ENCODE measurements at regions not wholly inside any gene's neighbourhood (a gene's known extent, or its start where the extent isn't known, plus 50 kb on each side); places are given as distances from the start of the nearest gene placed in this dataset.
"Not testable (repeated sequence)": the region's sequence is repeated elsewhere in the genome, so short reads cannot be mapped to it uniquely, and the experiment has no call there.

GRCh38 chr10:27391325-27391724 lies 112.8 kb upstream of the RAB18 start:
- WGBS (ENCODE audit: insufficient coverage), result 100% methylated on average over 1 of the region's 1 CpG
- H3K4me3 ChIP-seq (ENCODE audit: low read length), result no peak overlapping the region
- no peaks in the 10 kb centered on the region for H3K27me3 ChIP-seq (ENCODE audit: control insufficient read depth, insufficient read depth, low read length)
- DNase-seq, result no peak
- no peaks in the 10 kb centered on the region for H3K4me1 ChIP-seq (ENCODE audit: control insufficient read depth, insufficient read depth, low read length)
- no peaks in the 10 kb centered on the region for H3K9me3 ChIP-seq (replicated peaks; ENCODE audit: control insufficient read depth, low read depth, low read length)
- no peak overlapping the region for H3K27ac ChIP-seq (ENCODE audit: low read length)
- H3K36me3 ChIP-seq (ENCODE audit: control insufficient read depth, insufficient read depth, low read length), result no peaks in the 10 kb centered on the region

GRCh38 chr10:27390681-27391080 lies 113.4 kb upstream of the RAB18 start:
- DNase-seq, result no peak
- H3K9me3 ChIP-seq (replicated peaks; ENCODE audit: control insufficient read depth, low read depth, low read length), result no peaks in the 10 kb centered on the region
- WGBS (ENCODE audit: insufficient coverage), result no CpG with 5 or more reads among the region's 1 CpG
- no peaks in the 10 kb centered on the region for H3K4me1 ChIP-seq (ENCODE audit: control insufficient read depth, insufficient read depth, low read length)
- no peaks in the 10 kb centered on the region for H3K36me3 ChIP-seq (ENCODE audit: control insufficient read depth, insufficient read depth, low read length)
- H3K4me3 ChIP-seq (ENCODE audit: low read length), result no peak overlapping the region
- no peaks in the 10 kb centered on the region for H3K27me3 ChIP-seq (ENCODE audit: control insufficient read depth, insufficient read depth, low read length)
- no peak overlapping the region for H3K27ac ChIP-seq (ENCODE audit: low read length)

GRCh38 chr10:27388761-27389399 lies 115.2 kb upstream of the RAB18 start:
- H3K4me1 ChIP-seq (ENCODE audit: control insufficient read depth, insufficient read depth, low read length), result no peaks in the 10 kb centered on the region
- H3K27ac ChIP-seq (ENCODE audit: low read length), result no peak overlapping the region
- 70% methylated on average over 4 of the region's 4 CpGs for WGBS (ENCODE audit: insufficient coverage)
- H3K4me3 ChIP-seq (ENCODE audit: low read length), result no peak overlapping the region
- H3K27me3 ChIP-seq (ENCODE audit: control insufficient read depth, insufficient read depth, low read length), result no peaks in the 10 kb centered on the region
- no peaks in the 10 kb centered on the region for H3K9me3 ChIP-seq (replicated peaks; ENCODE audit: control insufficient read depth, low read depth, low read length)
- no peaks in the 10 kb centered on the region for H3K36me3 ChIP-seq (ENCODE audit: control insufficient read depth, insufficient read depth, low read length)
- DNase-seq, result no peak

- Histone ChIP-seq H3K36me3 (ENCODE audit: control insufficient read depth, insufficient read depth, low read length) (no peaks in the 10 kb centered on the region), H3K9me3 (replicated peaks; ENCODE audit: control insufficient read depth, low read depth, low read length) (no peaks in the 10 kb centered on the region), H3K27ac (ENCODE audit: low read length) (no peak overlapping the region), H3K4me3 (ENCODE audit: low read length) (no peak overlapping the region), H3K27me3 (ENCODE audit: control insufficient read depth, insufficient read depth, low read length) (no peaks in the 10 kb centered on the region), H3K4me1 (ENCODE audit: control insufficient read depth, insufficient read depth, low read length) (no peaks in the 10 kb centered on the region)
- WGBS (ENCODE audit: insufficient coverage), result 83% methylated on average over 1 of the region's 5 CpGs
- DNase-seq, result no peak
Measured at GRCh38 chr10:27383595-27384542, 120.2 kb upstream of the RAB18 start.

GRCh38 chr10:27382176-27382575 lies 121.9 kb upstream of the RAB18 start:
- WGBS (ENCODE audit: insufficient coverage), result no CpG with 5 or more reads among the region's 3 CpGs
- H3K27me3 ChIP-seq (ENCODE audit: control insufficient read depth, insufficient read depth, low read length), result no peaks in the 10 kb centered on the region
- peak; percentile 82 for DNase-seq

GRCh38 chr10:27380929-27381358 lies 123.2 kb upstream of the RAB18 start:
- H3K27me3 ChIP-seq (ENCODE audit: control insufficient read depth, insufficient read depth, low read length), result no peaks in the 10 kb centered on the region
- no peak overlapping the region for H3K27ac ChIP-seq (ENCODE audit: low read length)

More at GRCh38 chr10:27382176-27382575, 121.9 kb upstream of the RAB18 start:
- no peaks in the 10 kb centered on the region for H3K36me3 ChIP-seq (ENCODE audit: control insufficient read depth, insufficient read depth, low read length)
- no peak overlapping the region for H3K27ac ChIP-seq (ENCODE audit: low read length)
- no peaks in the 10 kb centered on the region for H3K9me3 ChIP-seq (replicated peaks; ENCODE audit: control insufficient read depth, low read depth, low read length)
- H3K4me3 ChIP-seq (ENCODE audit: low read length), result no peak overlapping the region
- no peaks in the 10 kb centered on the region for H3K4me1 ChIP-seq (ENCODE audit: control insufficient read depth, insufficient read depth, low read length)

GRCh38 chr10:27379041-27379440 lies 125.1 kb upstream of the RAB18 start:
- H3K4me3 ChIP-seq (ENCODE audit: low read length); DNase-seq; H3K36me3 ChIP-seq (ENCODE audit: control insufficient read depth, insufficient read depth, low read length); H3K9me3 ChIP-seq (replicated peaks; ENCODE audit: control insufficient read depth, low read depth, low read length); H3K27me3 ChIP-seq (ENCODE audit: control insufficient read depth, insufficient read depth, low read length); H3K4me1 ChIP-seq (ENCODE audit: control insufficient read depth, insufficient read depth, low read length); H3K27ac ChIP-seq (ENCODE audit: low read length): not testable (repeated sequence)
- WGBS (ENCODE audit: insufficient coverage), result no CpG with 5 or more reads among the region's 2 CpGs

More at GRCh38 chr10:27380929-27381358, 123.2 kb upstream of the RAB18 start:
- 68% methylated on average over 2 of the region's 6 CpGs for WGBS (ENCODE audit: insufficient coverage)
- Histone ChIP-seq H3K9me3 (replicated peaks; ENCODE audit: control insufficient read depth, low read depth, low read length) (no peaks in the 10 kb centered on the region), H3K36me3 (ENCODE audit: control insufficient read depth, insufficient read depth, low read length) (no peaks in the 10 kb centered on the region), H3K4me1 (ENCODE audit: control insufficient read depth, insufficient read depth, low read length) (no peaks in the 10 kb centered on the region), H3K4me3 (ENCODE audit: low read length) (no peak overlapping the region)
- no peak for DNase-seq

- Histone ChIP-seq H3K4me1 (ENCODE audit: control insufficient read depth, insufficient read depth, low read length) (no peaks in the 10 kb centered on the region), H3K36me3 (ENCODE audit: control insufficient read depth, insufficient read depth, low read length) (no peaks in the 10 kb centered on the region), H3K27me3 (ENCODE audit: control insufficient read depth, insufficient read depth, low read length) (no peaks in the 10 kb centered on the region), H3K4me3 (ENCODE audit: low read length) (no peak overlapping the region), H3K27ac (ENCODE audit: low read length) (no peak overlapping the region), H3K9me3 (replicated peaks; ENCODE audit: control insufficient read depth, low read depth, low read length) (no peaks in the 10 kb centered on the region)
- 82% methylated on average over 5 of the region's 5 CpGs for WGBS (ENCODE audit: insufficient coverage)
- no peak for DNase-seq
Measured at GRCh38 chr10:27373566-27374160, 130.4 kb upstream of the RAB18 start.

- Histone ChIP-seq H3K4me3 (ENCODE audit: low read length) (no peak overlapping the region), H3K36me3 (ENCODE audit: control insufficient read depth, insufficient read depth, low read length) (no peaks in the 10 kb centered on the region), H3K4me1 (ENCODE audit: control insufficient read depth, insufficient read depth, low read length) (no peaks in the 10 kb centered on the region), H3K9me3 (replicated peaks; ENCODE audit: control insufficient read depth, low read depth, low read length) (no peaks in the 10 kb centered on the region), H3K27me3 (ENCODE audit: control insufficient read depth, insufficient read depth, low read length) (no peaks in the 10 kb centered on the region), H3K27ac (ENCODE audit: low read length) (no peak overlapping the region)
- no CpG with 5 or more reads among the region's 5 CpGs for WGBS (ENCODE audit: insufficient coverage)
- no peak for DNase-seq
Measured at GRCh38 chr10:27372095-27372494, 131.5 kb upstream of the ACBD5 start.

- H3K4me1 ChIP-seq (ENCODE audit: control insufficient read depth, insufficient read depth, low read length); H3K9me3 ChIP-seq (replicated peaks; ENCODE audit: control insufficient read depth, low read depth, low read length); H3K27me3 ChIP-seq (ENCODE audit: control insufficient read depth, insufficient read depth, low read length); DNase-seq; H3K36me3 ChIP-seq (ENCODE audit: control insufficient read depth, insufficient read depth, low read length); H3K27ac ChIP-seq (ENCODE audit: low read length); H3K4me3 ChIP-seq (ENCODE audit: low read length): not testable (repeated sequence)
- WGBS (ENCODE audit: insufficient coverage), result no CpG with 5 or more reads among the region's 5 CpGs
Measured at GRCh38 chr10:27371375-27371774, 130.8 kb upstream of the ACBD5 start.
